NCI-H1048 (cell line): ENCODE measurements at regions not wholly inside any gene's neighbourhood (a gene's known extent, or its start where the extent isn't known, plus 50 kb on each side); places are given as distances from the start of the nearest gene placed in this dataset.

ENCODE experiments used
- DNase-seq: peaks from one replicate; lab custom pipeline; 2025; lab: John Stamatoyannopoulos, UW

GRCh38 chr2:8168022-8168717, 513.7 kb upstream of the ID2 start:
- DNase-seq: no peak

DNA sequence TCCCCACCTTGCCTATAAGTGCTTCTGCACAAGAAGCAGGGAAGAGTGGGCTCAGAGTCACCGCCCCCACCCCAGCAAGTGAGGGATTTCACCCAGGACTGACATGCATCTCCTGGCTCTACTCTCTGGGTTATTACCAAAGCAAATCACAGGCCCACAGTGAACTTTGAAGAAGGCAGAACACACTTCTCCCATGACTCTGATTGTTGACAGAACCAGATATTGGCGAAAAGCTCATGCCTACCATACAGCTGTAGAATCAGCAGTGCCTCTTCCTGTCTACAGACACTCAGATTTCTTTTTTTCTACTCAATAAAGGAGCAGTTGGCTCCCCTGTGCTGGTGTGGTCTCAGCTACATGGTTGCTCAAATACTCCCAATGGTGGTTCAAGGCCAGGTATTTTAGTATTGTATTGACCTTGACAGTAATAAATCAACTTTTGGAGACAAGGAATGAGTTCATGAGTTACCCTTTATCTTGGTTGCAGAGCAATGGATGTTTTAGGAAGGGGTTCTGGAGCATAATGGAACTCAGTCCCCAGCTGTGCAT, 512.9 kb upstream of the ID2 start:
- DNase-seq: no peak

GRCh38 chr2:8169443-8169842, 512.4 kb upstream of the ID2 start:
- no peak for DNase-seq

DNA sequence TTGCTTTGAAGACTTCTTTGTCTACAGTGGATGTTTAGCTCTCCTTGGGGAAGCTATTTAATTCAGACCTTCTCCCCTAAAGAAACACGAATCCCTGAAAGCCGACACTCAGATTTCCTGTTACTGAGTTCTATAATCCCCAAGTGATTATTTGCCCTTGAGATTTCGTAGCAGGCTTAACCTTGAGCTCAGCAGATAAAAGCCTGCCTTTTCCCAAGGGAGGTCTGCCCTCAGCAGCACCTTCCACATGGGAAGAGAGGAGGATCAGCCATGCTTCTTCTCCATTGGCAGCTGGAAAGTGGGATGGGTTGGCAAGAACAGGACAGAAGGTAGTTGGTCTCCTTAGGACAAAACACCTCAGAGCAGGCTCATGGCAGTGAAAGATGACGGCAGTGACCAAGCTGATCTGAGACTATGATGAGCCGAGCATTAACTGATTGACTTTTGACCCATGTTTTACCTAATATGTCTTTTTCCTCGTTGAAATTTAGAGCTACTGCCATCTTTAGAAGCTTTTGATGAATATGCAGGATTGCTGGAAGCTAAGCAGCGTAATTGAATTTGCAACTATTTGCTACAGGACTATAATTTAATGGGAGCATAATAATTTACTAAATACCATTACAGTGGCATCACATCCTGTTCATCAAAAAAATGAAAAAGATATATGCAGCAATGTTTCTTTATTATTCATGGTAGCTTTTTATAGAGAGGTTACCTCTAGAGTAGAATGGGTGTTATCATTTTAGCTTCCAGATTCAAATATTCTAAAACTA, 511.1 kb upstream of the ID2 start:
- no peak for DNase-seq

- DNase-seq: no peak
These were observed 510.2 kb upstream of the ID2 start for GRCh38 chr2:8171608-8172007.

DNA sequence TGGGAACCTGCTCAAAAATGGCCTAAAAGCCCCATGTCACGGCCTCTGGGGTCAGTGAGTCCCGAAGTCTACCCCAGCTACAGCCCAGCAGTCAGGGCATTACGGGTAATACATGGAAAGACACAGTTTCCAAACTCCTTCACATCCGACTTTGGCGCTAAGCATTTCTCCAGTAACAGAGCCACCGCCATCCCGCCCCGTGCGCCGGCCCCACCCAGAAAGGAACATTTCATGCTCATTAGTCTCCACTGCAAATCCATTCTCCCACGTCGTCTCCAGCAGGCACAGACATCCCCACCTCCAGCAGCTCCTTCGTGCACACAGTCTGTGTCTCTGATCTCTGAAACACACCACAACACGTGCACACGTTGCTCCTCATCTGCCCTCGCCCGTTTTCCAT, 509.2 kb upstream of the ID2 start:
- DNase-seq: no peak

GRCh38 chr2:8174641-8175257, 507.1 kb upstream of the ID2 start:
- no peak for DNase-seq

GRCh38 chr2:8176887-8177286, 505.0 kb upstream of the ID2 start:
- no peak for DNase-seq

- DNase-seq: no peak
These were observed 504.3 kb upstream of the ID2 start for GRCh38 chr2:8177566-8177965.

GRCh38 chr2:8178911-8179310, 502.9 kb upstream of the ID2 start:
- DNase-seq: no peak

GRCh38 chr2:8189316-8189715, 492.5 kb upstream of the ID2 start:
- no peak for DNase-seq

GRCh38 chr2:8190279-8190678, 491.6 kb upstream of the ID2 start:
- no peak for DNase-seq

DNA sequence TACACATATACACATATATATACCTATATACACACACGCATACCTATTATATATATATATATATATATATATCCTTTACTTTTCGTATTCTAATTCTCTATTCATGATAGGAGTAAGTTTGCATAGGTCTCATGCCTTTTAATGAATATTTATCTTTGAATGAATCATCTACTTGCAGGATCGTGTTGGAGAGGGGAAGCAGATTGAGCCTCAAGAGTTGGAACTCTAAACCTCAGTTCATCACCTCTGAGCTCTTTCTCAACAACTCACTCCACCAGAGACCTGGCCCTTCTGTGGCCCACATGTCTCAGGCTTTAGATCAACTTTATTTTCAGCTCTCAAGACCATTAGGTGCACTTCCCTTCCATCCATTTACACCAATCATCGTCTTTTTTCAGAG, 490.4 kb upstream of the ID2 start:
- DNase-seq: no peak

- no peak for DNase-seq
These were observed 488.7 kb upstream of the ID2 start for GRCh38 chr2:8193146-8193545.

GRCh38 chr2:8193686-8194615, 487.9 kb upstream of the ID2 start:
- DNase-seq: no peak

DNA sequence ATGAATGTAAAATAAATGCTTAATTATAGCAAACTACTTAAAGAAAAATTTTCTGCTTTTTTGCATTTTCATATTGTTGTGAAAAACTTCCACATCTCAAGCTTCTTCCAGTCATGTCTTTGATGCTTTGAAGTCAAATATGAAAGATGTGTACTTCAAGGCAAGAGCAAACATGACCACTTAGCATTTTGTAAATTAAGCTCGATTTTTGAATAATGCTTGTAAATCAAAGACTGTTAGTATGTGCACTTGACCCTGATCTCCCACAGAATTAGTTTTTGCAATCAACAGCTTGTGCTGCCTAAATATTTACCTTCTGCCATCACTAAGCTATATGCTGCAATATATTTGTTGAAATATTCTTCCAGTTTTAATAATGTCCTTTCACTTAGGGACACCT, 486.1 kb upstream of the ID2 start:
- DNase-seq: no peak

- DNase-seq: no peak
These were observed 485.5 kb upstream of the ID2 start for GRCh38 chr2:8196316-8196715.

DNA sequence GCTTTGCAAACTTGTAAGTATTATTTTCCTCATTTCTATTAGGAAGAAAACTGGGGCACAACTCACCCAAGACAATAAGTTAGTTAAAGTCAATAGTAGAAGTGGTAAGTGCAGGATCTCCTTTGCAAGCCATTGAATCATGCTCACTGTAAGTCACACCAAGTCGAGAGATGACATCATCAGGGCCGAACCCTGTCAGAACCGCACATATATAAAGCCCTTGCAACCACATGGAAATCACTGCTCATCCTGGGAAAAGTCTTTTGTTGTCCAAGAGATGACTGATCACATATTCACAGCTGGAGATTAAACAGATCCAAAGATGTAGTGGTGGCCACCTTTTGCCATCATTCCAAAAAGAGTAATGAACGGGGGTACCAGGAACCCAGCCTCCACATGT, 484.8 kb upstream of the ID2 start:
- DNase-seq: no peak

DNA sequence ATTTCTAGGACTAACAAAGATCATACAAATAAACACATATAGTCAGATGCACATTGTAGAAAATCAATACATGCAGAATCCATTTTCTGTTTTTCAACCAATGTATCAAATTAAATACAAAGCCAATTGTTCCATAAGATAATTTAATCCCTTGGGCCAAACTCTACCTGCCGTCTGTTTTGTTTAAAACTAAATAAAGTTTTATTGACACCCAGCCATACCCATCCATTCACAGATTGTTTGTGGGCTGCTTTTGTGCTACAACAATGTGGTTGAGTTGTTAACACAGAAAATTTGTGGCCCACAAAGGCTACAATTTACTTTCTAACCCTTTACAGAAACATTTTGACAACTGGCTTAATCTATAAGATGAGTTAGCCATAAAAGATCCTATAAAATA, 484.0 kb upstream of the ID2 start:
- DNase-seq: no peak

DNA sequence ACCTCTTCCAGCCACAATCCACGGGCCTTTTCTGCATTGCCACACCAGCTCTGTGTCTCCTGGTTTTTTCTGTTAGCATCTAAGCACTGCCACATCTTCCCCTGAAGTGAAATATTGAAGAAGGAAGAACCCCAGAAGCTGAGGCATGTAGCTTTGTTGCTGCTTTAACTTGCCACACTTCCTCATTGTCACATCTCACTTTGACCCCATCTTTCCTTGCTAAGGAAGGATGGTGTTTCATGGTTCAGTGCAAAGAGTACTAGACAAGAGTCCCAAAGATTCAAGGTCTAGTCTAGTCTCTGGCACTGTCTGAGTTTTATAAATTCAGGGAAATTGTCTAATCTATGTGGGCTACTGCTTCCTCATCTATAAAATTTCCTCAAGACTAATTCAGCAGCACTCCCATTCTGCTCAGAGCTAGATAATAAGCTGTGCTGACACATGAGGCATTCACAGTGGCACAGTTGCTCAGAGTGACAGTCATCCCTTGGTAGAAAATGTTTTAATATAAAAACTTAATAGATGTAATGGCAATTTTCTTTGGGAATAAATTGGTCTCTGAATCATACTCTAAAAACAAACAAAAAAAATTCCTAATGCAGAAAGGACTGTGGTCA, 483.0 kb upstream of the ID2 start:
- no peak for DNase-seq

GRCh38 chr2:8202132-8202531, 479.7 kb upstream of the ID2 start:
- DNase-seq: no peak

DNA sequence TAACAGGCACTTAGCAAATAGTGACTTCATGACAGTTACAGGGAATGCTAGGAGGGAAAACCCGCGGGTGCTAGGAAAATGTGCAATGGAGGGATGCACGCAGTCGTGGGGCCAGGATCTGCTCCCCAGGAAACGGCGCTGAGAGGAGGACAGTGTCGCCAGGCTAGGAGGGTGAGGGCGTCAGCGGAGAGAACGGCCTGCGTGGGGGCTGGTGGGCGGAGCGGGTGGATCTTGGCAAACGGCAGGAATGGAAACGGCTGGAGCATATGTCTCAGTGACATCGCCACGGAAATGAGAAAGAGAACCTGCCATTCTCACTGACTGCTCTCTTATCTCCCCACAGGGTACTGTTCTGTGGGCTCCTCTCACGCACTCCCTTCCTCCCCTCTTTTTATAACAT, 478.5 kb upstream of the ID2 start:
- DNase-seq: no peak
